ENCODE measurements at regions not wholly inside any gene's neighbourhood (a gene's known extent, or its start where the extent isn't known, plus 50 kb on each side); places are given as distances from the start of the nearest gene placed in this dataset.

DNA sequence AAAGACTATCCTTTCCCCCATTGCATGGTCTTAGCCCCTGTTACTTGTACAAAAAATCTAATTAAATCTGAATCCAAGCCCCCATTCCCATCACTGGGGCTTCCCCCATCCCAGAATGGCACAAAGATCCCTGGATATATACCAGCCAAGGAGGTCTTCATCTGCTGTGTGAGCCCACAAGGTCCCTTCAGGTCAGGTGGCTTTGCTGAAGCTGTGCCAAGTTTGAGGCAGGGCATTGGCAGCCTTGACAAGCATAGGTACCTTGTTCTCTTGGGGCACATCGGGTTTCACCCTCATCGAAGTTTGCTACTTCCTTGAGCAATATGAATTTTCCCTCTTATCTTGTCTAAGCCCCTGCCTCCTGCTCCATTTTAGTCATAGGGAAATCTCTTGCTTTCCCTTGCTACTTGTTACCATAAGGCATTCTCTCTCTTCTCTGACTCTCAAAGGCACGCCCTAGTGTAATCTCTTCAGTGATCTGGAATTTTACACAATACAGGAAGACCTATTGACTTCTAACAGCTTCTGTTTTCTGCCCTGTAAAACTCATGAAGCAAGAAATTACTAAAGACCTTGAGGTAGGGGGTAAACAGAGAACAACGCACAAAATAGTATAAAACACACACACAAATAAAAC is 71.4 kb upstream of the COG2 start:
- no peaks in the 10 kb centered on the region for H4K20me1 ChIP-seq (ENCODE audit: insufficient read depth, low read length)
- no peaks in the 10 kb centered on the region for H3K36me3 ChIP-seq (ENCODE audit: insufficient read depth, low read length)
- H3K79me2 ChIP-seq (ENCODE audit: insufficient read depth, low read length), result no peaks in the 10 kb centered on the region
- no peak overlapping the region for H3K27ac ChIP-seq (ENCODE audit: low read depth, low read length)
- H3K27me3 ChIP-seq (ENCODE audit: insufficient read depth, low read length), result no peaks in the 10 kb centered on the region
- no peak for FAIRE-seq
- no peak for TF ChIP-seq EZH2 (IDR thresholded peaks at IDR 0.05; ENCODE audit: insufficient read depth, low read length)
- TF ChIP-seq, protein P1, sequence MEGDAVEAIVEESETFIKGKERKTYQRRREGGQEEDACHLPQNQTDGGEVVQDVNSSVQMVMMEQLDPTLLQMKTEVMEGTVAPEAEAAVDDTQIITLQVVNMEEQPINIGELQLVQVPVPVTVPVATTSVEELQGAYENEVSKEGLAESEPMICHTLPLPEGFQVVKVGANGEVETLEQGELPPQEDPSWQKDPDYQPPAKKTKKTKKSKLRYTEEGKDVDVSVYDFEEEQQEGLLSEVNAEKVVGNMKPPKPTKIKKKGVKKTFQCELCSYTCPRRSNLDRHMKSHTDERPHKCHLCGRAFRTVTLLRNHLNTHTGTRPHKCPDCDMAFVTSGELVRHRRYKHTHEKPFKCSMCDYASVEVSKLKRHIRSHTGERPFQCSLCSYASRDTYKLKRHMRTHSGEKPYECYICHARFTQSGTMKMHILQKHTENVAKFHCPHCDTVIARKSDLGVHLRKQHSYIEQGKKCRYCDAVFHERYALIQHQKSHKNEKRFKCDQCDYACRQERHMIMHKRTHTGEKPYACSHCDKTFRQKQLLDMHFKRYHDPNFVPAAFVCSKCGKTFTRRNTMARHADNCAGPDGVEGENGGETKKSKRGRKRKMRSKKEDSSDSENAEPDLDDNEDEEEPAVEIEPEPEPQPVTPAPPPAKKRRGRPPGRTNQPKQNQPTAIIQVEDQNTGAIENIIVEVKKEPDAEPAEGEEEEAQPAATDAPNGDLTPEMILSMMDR (IDR thresholded peaks at IDR 0.05; ENCODE audit: insufficient read depth, low read depth, low read length), result no peak
- DNase-seq (ENCODE audit: low read depth), result no peak
- peaks cover 2% of the 10 kb centered on the region for H3K9me3 Mint-ChIP-seq (ENCODE audit: unreplicated experiment)
- H3K4me1 Mint-ChIP-seq (ENCODE audit: low read depth, unreplicated experiment), result peaks cover 37% of the 10 kb centered on the region
- no peak overlapping the region for H3K4me3 ChIP-seq (ENCODE audit: insufficient read depth, low read depth, low read length)
- no peaks in the 10 kb centered on the region for H3K9me3 ChIP-seq (ENCODE audit: insufficient read depth, low read depth, low read length)
- no peak overlapping the region for H2AFZ ChIP-seq (ENCODE audit: low read depth, low read length)
- H3K27ac Mint-ChIP-seq (ENCODE audit: unreplicated experiment), result no peak overlapping the region
- H3K36me3 Mint-ChIP-seq (ENCODE audit: low read depth, unreplicated experiment), result no peaks in the 10 kb centered on the region
- no peak overlapping the region for H3K4me2 ChIP-seq (ENCODE audit: low read length)
- H3K4me1 ChIP-seq (ENCODE audit: insufficient read depth, low read length), result no peaks in the 10 kb centered on the region
- H3K4me3 Mint-ChIP-seq (ENCODE audit: unreplicated experiment), result no peak overlapping the region
- H3K9ac ChIP-seq (ENCODE audit: low read length), result no peak overlapping the region
- no peaks in the 10 kb centered on the region for H3K27me3 Mint-ChIP-seq (ENCODE audit: low read depth, unreplicated experiment)

DNA sequence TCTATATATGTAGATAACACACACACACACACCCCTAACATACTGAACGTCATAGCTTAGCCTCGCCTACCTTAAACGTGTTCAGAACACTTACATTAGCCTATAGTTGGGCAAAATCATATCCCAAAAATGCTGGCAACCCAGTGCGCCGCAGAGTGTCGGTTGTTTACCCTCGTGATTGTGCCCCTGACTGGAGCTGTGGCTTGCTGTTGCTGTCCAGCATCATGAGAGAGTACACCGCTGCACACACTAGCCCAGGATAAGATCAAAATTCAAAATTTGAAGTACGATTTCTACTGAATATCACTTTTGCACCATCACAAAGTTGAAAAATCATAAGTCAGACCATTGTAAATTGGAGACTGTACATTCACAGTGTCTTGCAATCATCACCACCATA is 73.1 kb upstream of the COG2 start:
- FAIRE-seq, result no peak
- H3K27ac Mint-ChIP-seq (ENCODE audit: unreplicated experiment), result no peak overlapping the region

DNA sequence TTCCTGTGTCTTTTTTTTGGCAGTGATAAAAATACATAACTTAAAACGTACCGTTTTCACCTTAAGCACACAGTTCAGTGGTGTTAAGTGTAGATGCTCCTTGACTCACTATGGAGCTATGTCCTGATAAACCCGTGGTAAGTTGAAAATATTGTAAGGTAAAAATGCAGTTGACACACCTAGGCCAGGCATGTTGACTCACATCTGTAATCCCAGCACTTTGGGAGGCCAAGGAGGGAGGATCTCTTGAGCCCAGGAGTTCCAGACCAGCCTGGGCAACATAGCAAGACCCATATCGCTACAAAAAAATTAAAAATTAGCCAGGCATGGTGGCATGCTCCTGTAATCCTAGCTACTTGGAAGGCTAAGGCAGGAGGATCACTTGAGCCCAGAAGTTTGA is 73.6 kb upstream of the COG2 start:
- Histone ChIP-seq H3K4me2 (ENCODE audit: low read length) (no peak overlapping the region), H3K4me3 (ENCODE audit: insufficient read depth, low read depth, low read length) (no peak overlapping the region), H3K9me3 (ENCODE audit: insufficient read depth, low read depth, low read length) (no peaks in the 10 kb centered on the region), H3K36me3 (ENCODE audit: insufficient read depth, low read length) (no peaks in the 10 kb centered on the region), H2AFZ (ENCODE audit: low read depth, low read length) (no peak overlapping the region), H4K20me1 (ENCODE audit: insufficient read depth, low read length) (no peaks in the 10 kb centered on the region), H3K9ac (ENCODE audit: low read length) (no peak overlapping the region), H3K79me2 (ENCODE audit: insufficient read depth, low read length) (no peaks in the 10 kb centered on the region), H3K27ac (ENCODE audit: low read depth, low read length) (no peak overlapping the region), H3K4me1 (ENCODE audit: insufficient read depth, low read length) (no peaks in the 10 kb centered on the region), H3K27me3 (ENCODE audit: insufficient read depth, low read length) (peaks cover 12% of the 10 kb centered on the region)
- Mint-ChIP-seq H3K4me3 (ENCODE audit: unreplicated experiment) (no peak overlapping the region), H3K36me3 (ENCODE audit: low read depth, unreplicated experiment) (peaks cover 2% of the 10 kb centered on the region), H3K4me1 (ENCODE audit: low read depth, unreplicated experiment) (peaks cover 39% of the 10 kb centered on the region), H3K27me3 (ENCODE audit: low read depth, unreplicated experiment) (peaks cover 14% of the 10 kb centered on the region), H3K9me3 (ENCODE audit: unreplicated experiment) (peaks cover 5% of the 10 kb centered on the region), H3K27ac (ENCODE audit: unreplicated experiment) (peak overlapping the region; percentile 71)
- TF ChIP-seq EZH2 (IDR thresholded peaks at IDR 0.05; ENCODE audit: insufficient read depth, low read length), result no peak
- TF ChIP-seq, protein P1 (IDR thresholded peaks at IDR 0.05; ENCODE audit: insufficient read depth, low read depth, low read length), result no peak
- FAIRE-seq (no peak), DNase-seq (ENCODE audit: low read depth) (no peak)

More for the DNA sequence above, 73.1 kb upstream of the COG2 start:
- Histone ChIP-seq H3K27ac (ENCODE audit: low read depth, low read length) (no peak overlapping the region), H4K20me1 (ENCODE audit: insufficient read depth, low read length) (no peaks in the 10 kb centered on the region), H3K4me3 (ENCODE audit: insufficient read depth, low read depth, low read length) (no peak overlapping the region), H3K79me2 (ENCODE audit: insufficient read depth, low read length) (no peaks in the 10 kb centered on the region), H3K9ac (ENCODE audit: low read length) (no peak overlapping the region), H3K27me3 (ENCODE audit: insufficient read depth, low read length) (peaks cover 9% of the 10 kb centered on the region), H3K36me3 (ENCODE audit: insufficient read depth, low read length) (no peaks in the 10 kb centered on the region), H3K9me3 (ENCODE audit: insufficient read depth, low read depth, low read length) (no peaks in the 10 kb centered on the region), H3K4me2 (ENCODE audit: low read length) (no peak overlapping the region), H3K4me1 (ENCODE audit: insufficient read depth, low read length) (no peaks in the 10 kb centered on the region), H2AFZ (ENCODE audit: low read depth, low read length) (no peak overlapping the region)
- no peak for TF ChIP-seq EZH2 (IDR thresholded peaks at IDR 0.05; ENCODE audit: insufficient read depth, low read length)
- TF ChIP-seq, protein P1 (IDR thresholded peaks at IDR 0.05; ENCODE audit: insufficient read depth, low read depth, low read length), result no peak
- Mint-ChIP-seq H3K4me1 (ENCODE audit: low read depth, unreplicated experiment) (peaks cover 39% of the 10 kb centered on the region), H3K27me3 (ENCODE audit: low read depth, unreplicated experiment) (peaks cover 10% of the 10 kb centered on the region), H3K4me3 (ENCODE audit: unreplicated experiment) (no peak overlapping the region), H3K36me3 (ENCODE audit: low read depth, unreplicated experiment) (peaks cover 2% of the 10 kb centered on the region), H3K9me3 (ENCODE audit: unreplicated experiment) (peaks cover 5% of the 10 kb centered on the region)
- DNase-seq (ENCODE audit: low read depth), result no peak
